Brain microvascular endothelial cell (primary cell): ENCODE measurements at regions not wholly inside any gene's neighbourhood (a gene's known extent, or its start where the extent isn't known, plus 50 kb on each side); places are given as distances from the start of the nearest gene placed in this dataset.

Source experiments
- DNase-seq: peaks from one replicate; pipeline ENCODE4 v3.0.0-alpha.2; 2020
- H3K27ac ChIP-seq: fragments of 250-450 bp; sonication (Bioruptor Pico); 2 replicates; pipeline ENCODE4 v1.5.1; 2020; ENCODE audit warnings: mild to moderate bottlenecking, moderate library complexity
- H3K27me3 ChIP-seq: fragments of 250-450 bp; sonication (Bioruptor Pico); replicated peaks from 2 replicates; pipeline ENCODE4 v1.5.1; 2020; ENCODE audit warnings: mild to moderate bottlenecking
- H3K36me3 ChIP-seq: fragments of 250-450 bp; sonication (Bioruptor Pico); replicated peaks from 2 replicates; pipeline ENCODE4 v1.5.1; 2020; ENCODE audit warnings: mild to moderate bottlenecking
- H3K4me3 ChIP-seq: 2 replicates; pipeline ENCODE4 v1.5.1; 2011; ENCODE audit warnings: low read depth, mild to moderate bottlenecking, control low read depth, low read length, moderate library complexity
- CTCF ChIP-seq: IDR thresholded peaks from 2 replicates; pipeline ENCODE4 v1.5.1; 2011; ENCODE audit warnings: low read depth, mild to moderate bottlenecking, moderate library complexity, low read length, control low read depth, inconsistent platforms; ENCODE audit errors: missing control alignments
- in situ Hi-C: cut with HindIII; loops from 2 replicates; pipeline ENCODE4 v1.10.0; 2017; ENCODE audit warnings: low sequenced_read_pairs, low pct_ligation_motif_present

- Histone ChIP-seq H3K27me3 (no peaks in the 10 kb centered on the region), H3K36me3 (no peaks in the 10 kb centered on the region), H3K4me3 (no peak overlapping the region), H3K27ac (no peak overlapping the region)
- no peak for DNase-seq
- TF ChIP-seq CTCF: no peak
- in situ Hi-C loops: no loop called here
Measured at GRCh38 chr5:57727591-57727990, 245.0 kb upstream of the ACTBL2 start.

DNA sequence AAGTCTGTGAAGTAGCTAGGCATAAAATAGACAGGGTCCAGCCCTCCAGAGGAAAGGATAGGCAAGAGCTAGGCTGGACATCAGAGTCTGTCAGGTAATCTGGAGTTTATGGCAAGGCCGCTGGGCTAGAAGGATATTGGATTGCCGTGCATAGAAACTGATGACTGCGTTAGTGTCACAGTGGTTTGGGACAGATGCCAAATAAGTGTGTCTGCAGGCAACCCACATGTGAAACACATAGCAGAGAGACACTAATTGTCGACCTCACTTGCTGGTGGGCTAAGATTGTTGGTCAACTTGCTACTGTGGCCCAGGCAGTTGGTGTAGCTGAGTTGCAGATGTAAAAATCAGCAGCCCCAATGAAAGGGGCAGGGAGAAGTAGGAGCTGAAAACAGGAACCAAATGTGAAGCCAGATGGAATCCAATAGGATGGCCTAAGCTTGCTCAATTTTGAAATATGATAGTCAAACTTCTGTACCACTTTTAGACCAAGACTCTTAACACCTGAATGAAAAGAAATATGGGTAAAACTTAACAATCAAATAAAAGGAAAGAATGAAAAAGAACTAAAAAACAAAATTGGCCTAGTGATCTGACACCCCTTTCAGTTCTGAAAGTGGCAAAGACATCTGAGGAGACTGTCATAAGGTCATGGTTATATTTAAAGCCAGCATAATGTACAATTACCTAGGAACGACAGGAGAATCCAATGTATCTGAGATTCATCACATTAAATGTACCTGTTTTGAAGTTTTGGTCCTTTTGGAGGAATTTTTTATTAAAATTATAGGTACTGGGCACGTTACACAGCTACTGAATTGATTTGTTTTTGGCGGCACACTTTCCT lies 243.3 kb upstream of the ACTBL2 start:
- no peaks in the 10 kb centered on the region for H3K27me3 ChIP-seq
- no peak overlapping the region for H3K27ac ChIP-seq
- no peak overlapping the region for H3K4me3 ChIP-seq
- no peak for TF ChIP-seq CTCF
- DNase-seq: no peak
- in situ Hi-C loops: no loop called here
- H3K36me3 ChIP-seq: no peaks in the 10 kb centered on the region

- Histone ChIP-seq H3K27ac (peak overlapping the region; percentile 5), H3K27me3 (no peaks in the 10 kb centered on the region), H3K36me3 (no peaks in the 10 kb centered on the region), H3K4me3 (no peak overlapping the region)
- in situ Hi-C loops: no loop called here
- TF ChIP-seq CTCF: no peak
- DNase-seq: peak; percentile 49
Measured at GRCh38 chr5:57724836-57725235, 242.2 kb upstream of the ACTBL2 start.

- in situ Hi-C loops: no loop called here
- no peak for DNase-seq
- TF ChIP-seq CTCF: no peak
- no peak overlapping the region for H3K27ac ChIP-seq
- no peaks in the 10 kb centered on the region for H3K36me3 ChIP-seq
- H3K4me3 ChIP-seq: no peak overlapping the region
- no peaks in the 10 kb centered on the region for H3K27me3 ChIP-seq
Measured at GRCh38 chr5:57721226-57721625, 238.6 kb upstream of the ACTBL2 start.

GRCh38 chr5:57720656-57721055 lies 238.0 kb upstream of the ACTBL2 start:
- Histone ChIP-seq H3K4me3 (no peak overlapping the region), H3K27me3 (no peaks in the 10 kb centered on the region), H3K27ac (no peak overlapping the region), H3K36me3 (no peaks in the 10 kb centered on the region)
- TF ChIP-seq CTCF: no peak
- DNase-seq: no peak
- in situ Hi-C loops: no loop called here

- no peak for TF ChIP-seq CTCF
- Histone ChIP-seq H3K27me3 (no peaks in the 10 kb centered on the region), H3K27ac (no peak overlapping the region), H3K36me3 (no peaks in the 10 kb centered on the region), H3K4me3 (no peak overlapping the region)
- in situ Hi-C loops: no loop called here
- no peak for DNase-seq
Measured at GRCh38 chr5:57719216-57719615, 236.6 kb upstream of the ACTBL2 start.
